Naive thymus-derived CD8-positive, alpha-beta T cell (primary cell): ENCODE measurements at regions not wholly inside any gene's neighbourhood (a gene's known extent, or its start where the extent isn't known, plus 50 kb on each side); places are given as distances from the start of the nearest gene placed in this dataset.
A peak's percentile ranks its signal among the peaks of the same experiment; 100 is the strongest.

ENCODE experiments used
- ATAC-seq, 2 donors: fragments of 150-1000 bp; cut with Tn5 transposase in 1 of 2; sonication (Bioruptor Pico), chemical (Tn5 transposase) in 1 of 2; 1 replicate in 1 of 2; 2 replicates in 1 of 2; pipeline ENCODE4 v1.10.0; 2021; ENCODE audit warnings: mild to moderate bottlenecking in 2 of 2, moderate library complexity in 2 of 2
- POLR2A ChIA-PET: fragments of 350-600 bp; sonication (Branson Sonifier 250); formaldehyde crosslinking; loops from one replicate; lab custom pipeline; 2021; ENCODE audit warnings: antibody characterized with exemption; lab: Charles Lee
- DNase-seq, 10 donors: peaks; one replicate each; pipeline versions ENCODE4 v3.0.0 to v3.0.0-alpha.2; 2020 to 2022
- H3K27ac Mint-ChIP-seq, 10 donors: one replicate each; pipeline ENCODE4 v1.8.0; 2020 to 2022; ENCODE audit warnings: mild to moderate bottlenecking in 10 of 10, mixed read lengths in 10 of 10, moderate library complexity in 4 of 10, inconsistent platforms in 1 of 10
- H3K27me3 Mint-ChIP-seq, 5 donors: one replicate each; pipeline ENCODE4 v1.8.0; 2021 to 2022; ENCODE audit warnings: mixed read lengths in 5 of 5
- H3K36me3 Mint-ChIP-seq, 3 donors: one replicate each; pipeline ENCODE4 v1.8.0; 2020 to 2022; ENCODE audit warnings: mixed read lengths in 3 of 3, mild to moderate bottlenecking in 2 of 3, inconsistent platforms in 1 of 3
- H3K4me1 Mint-ChIP-seq, 4 donors: one replicate each; pipeline ENCODE4 v1.8.0; 2021 to 2022; ENCODE audit warnings: mixed read lengths in 4 of 4
- H3K4me3 Mint-ChIP-seq, 10 donors: one replicate each; pipeline ENCODE4 v1.8.0; 2020 to 2022; ENCODE audit warnings: mild to moderate bottlenecking in 10 of 10, mixed read lengths in 10 of 10, moderate library complexity in 6 of 10, inconsistent platforms in 1 of 10
- H3K9me3 Mint-ChIP-seq, 9 donors: one replicate each; pipeline ENCODE4 v1.8.0; 2020 to 2022; ENCODE audit warnings: mixed read lengths in 9 of 9, mild to moderate bottlenecking in 3 of 9, inconsistent platforms in 1 of 9, moderate library complexity in 1 of 9

DNA sequence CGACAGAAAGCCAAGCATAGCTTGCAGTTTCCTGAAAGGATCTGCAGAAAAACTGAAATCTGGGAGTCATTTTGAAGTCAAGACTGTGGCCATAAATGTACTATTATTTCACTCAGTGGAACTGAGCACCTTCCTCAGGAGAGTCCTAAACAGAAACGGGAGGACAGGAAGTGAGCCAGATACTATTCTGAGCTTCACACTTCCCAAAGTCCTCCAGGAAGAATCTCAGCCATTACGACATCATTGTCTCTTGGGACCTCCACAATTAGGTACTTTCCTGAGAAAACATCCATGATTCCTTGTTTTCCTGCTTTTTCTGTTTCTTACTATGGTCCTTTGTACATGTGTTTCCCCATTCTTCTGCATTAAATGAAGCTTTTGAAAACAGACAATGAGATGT is 299.2 kb upstream of the USP25 start:
- Mint-ChIP-seq H3K27me3 (no peaks in the 10 kb centered on the region), H3K36me3 (peaks cover 0 to 8% (median 0%) of the 10 kb centered on the region in 3 donors), H3K27ac (no peak overlapping the region), H3K4me1 (peaks cover 0 to under 1% (median 0%) of the 10 kb centered on the region in 4 donors), H3K4me3 (no peak overlapping the region), H3K9me3 (peaks cover 0 to 5% (median 0%) of the 10 kb centered on the region in 9 donors)
- no peak for DNase-seq
- POLR2A ChIA-PET, result no interaction called here
- ATAC-seq, result no peak

DNA sequence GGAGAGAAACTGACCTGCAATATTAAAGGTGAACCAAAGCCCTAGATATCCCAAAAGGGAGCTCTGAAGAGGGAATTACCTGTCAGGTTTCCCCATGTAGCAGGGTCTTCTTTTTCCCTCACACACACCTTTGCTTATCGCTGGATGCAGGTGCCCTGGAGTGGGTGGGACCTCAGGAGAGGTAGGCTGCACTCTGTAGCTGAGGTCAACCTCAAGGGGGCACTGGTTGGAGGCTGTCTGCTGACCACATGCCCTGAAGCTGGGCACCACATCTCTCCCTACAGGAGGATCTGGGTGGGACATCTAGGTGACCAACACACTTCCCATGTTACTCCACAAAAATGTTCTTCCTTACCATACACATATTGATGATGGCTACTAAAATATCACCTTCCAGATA is 298.7 kb upstream of the USP25 start:
- H3K27me3 Mint-ChIP-seq, result no peaks in the 10 kb centered on the region
- ATAC-seq, result no peak
- no peaks in the 10 kb centered on the region for H3K4me1 Mint-ChIP-seq
- peaks cover 0 to 8% (median 0%) of the 10 kb centered on the region in 3 donors for H3K36me3 Mint-ChIP-seq
- peaks cover 0 to 5% (median 0%) of the 10 kb centered on the region in 9 donors for H3K9me3 Mint-ChIP-seq
- no peak for DNase-seq
- no peak overlapping the region for H3K27ac Mint-ChIP-seq
- POLR2A ChIA-PET, result no interaction called here
- no peak overlapping the region for H3K4me3 Mint-ChIP-seq

DNA sequence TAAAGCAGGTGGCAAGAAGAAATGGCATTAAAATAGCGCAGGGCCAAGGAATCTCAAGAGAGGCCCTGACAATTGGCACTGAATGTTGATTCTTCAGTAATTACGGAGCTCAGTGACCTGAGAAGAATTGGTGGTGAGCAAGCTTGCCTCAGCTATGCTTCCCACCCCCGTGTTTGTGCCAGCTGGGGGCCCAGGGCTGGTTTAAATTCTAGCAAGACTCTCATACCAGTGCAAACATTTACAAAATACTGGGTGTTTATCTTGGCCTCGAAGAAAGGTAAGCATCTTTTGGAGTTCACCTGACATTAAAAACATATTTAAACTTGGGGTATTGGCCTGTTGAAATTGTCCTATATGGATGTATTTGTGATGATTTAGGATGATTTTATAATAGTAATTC is 296.7 kb upstream of the USP25 start:
- Mint-ChIP-seq H3K4me1 (no peaks in the 10 kb centered on the region), H3K36me3 (peaks cover 0 to 8% (median 0%) of the 10 kb centered on the region in 3 donors), H3K27ac (no peak overlapping the region), H3K27me3 (no peaks in the 10 kb centered on the region), H3K4me3 (no peak overlapping the region), H3K9me3 (peaks cover 0 to 5% (median 0%) of the 10 kb centered on the region in 9 donors)
- DNase-seq, result no peak
- no peak for ATAC-seq
- POLR2A ChIA-PET, result no interaction called here

DNA sequence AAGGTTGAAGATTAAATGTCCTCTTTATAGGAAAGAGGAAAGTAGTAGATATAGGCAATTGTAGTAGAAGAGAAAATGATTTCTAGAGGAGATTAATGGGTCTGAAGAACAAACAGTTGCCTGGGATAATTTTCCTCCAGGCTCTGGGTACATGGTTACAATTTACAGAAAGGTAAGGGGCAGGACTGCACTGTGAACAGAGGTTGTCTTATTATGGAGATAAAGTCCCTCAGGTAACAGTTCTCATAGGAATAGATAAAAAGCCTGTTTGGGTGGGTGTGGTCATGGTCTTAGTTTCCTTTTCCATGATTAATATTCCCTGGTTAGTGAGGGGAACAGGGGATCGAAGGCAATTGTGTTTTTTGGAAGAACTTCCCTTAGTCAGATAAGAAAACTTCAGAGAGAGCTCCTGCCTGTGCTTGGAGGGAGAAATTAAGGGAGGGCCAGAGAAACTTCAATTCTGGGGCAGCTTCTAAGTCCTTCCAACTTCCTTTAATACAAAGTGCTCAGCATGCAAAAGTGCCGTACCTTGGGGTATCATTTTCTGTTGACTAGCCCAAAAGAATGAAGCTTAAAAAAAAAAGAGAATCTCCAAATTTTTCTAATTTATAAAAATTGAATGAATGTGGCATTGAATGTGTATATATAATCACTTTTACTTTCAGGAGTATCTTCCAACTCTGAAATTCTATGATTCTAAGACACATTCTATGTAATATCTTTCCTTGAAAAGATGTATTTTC is 295.4 kb upstream of the USP25 start:
- peaks cover 0 to 8% (median 0%) of the 10 kb centered on the region in 3 donors for H3K36me3 Mint-ChIP-seq
- DNase-seq (no peak), ATAC-seq (no peak)
- H3K4me3 Mint-ChIP-seq, result no peak overlapping the region
- peaks cover 0 to 5% (median 0%) of the 10 kb centered on the region in 9 donors for H3K9me3 Mint-ChIP-seq
- H3K4me1 Mint-ChIP-seq, result no peaks in the 10 kb centered on the region
- POLR2A ChIA-PET, result no interaction called here
- H3K27ac Mint-ChIP-seq, result no peak overlapping the region
- H3K27me3 Mint-ChIP-seq, result no peaks in the 10 kb centered on the region

DNA sequence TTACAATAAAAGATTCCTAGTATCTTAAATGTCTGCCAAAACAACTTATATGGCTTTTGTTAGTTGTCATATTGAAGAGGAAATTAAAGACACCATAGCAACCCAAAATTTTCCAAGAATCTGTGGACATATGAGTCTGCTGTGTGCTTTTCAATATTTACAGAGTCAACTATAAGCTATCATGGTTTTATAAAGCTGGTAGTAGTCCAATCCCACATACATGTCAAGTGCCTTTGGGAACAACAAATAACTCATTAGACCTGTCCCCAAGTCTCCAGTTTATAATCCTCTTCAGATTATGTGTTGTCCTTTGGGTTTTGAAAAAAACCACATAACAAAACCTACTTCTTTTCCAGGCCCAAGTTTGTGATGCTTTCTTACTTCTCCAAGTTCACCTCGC is 293.8 kb upstream of the USP25 start:
- POLR2A ChIA-PET, result no interaction called here
- Mint-ChIP-seq H3K36me3 (peaks cover 0 to 8% (median 0%) of the 10 kb centered on the region in 3 donors), H3K4me1 (peaks cover under 1 to 4% (median 3%) of the 10 kb centered on the region in 4 donors)

DNA sequence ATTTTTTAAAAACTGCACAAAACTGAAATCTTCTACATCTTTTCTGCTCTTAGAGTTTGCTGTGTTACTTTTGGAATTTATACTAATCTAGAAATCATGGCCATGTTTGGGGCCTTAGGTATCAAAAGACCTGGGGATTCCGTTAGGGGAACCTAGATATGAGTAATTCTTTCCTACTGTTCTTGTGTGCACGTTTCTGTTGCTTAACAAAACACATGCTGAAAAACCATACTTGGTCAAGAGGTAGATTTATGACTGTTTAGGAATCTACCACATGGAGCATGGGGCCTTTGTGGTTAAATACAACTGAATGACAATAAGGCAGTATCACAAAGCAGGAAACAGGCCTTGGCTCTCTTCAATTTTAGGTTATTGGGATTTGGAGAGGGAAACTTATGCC is 291.9 kb upstream of the USP25 start:
- DNase-seq, result no peak
- Mint-ChIP-seq H3K27ac (no peak overlapping the region), H3K9me3 (peaks cover 0 to 5% (median 0%) of the 10 kb centered on the region in 9 donors), H3K36me3 (peaks cover 0 to 8% (median 0%) of the 10 kb centered on the region in 3 donors), H3K27me3 (no peaks in the 10 kb centered on the region), H3K4me1 (peaks cover 2 to 7% (median 4%) of the 10 kb centered on the region in 4 donors), H3K4me3 (no peak overlapping the region)
- ATAC-seq, result no peak
- POLR2A ChIA-PET, result no interaction called here

More for the DNA sequence above, 293.8 kb upstream of the USP25 start:
- Mint-ChIP-seq H3K27ac (peak overlapping the region in 1 of 10 donors; percentile 2), H3K9me3 (peaks cover 0 to 5% (median 0%) of the 10 kb centered on the region in 9 donors), H3K27me3 (no peaks in the 10 kb centered on the region), H3K4me3 (no peak overlapping the region)
- ATAC-seq (no peak), DNase-seq (no peak)

DNA sequence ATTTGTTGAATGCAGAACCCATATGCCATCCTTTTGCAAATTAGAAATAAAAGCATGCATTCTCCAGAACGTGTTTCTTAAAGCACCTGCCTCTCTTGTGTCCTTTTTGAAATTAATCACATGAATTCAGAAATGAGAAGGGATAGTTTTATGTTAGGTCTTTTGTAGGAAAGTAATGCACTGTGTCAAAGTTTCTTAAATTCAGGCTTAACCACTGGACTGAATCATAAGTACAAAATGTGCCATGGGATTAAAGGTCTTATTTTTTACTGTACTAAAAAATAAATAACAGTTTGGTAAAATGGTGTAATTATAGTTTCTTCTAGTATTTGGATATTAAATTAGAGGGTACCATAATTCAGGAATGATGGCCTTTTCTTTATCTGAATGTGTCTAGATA is 290.1 kb upstream of the USP25 start:
- Mint-ChIP-seq H3K27me3 (no peaks in the 10 kb centered on the region), H3K36me3 (no peaks in the 10 kb centered on the region), H3K9me3 (no peaks in the 10 kb centered on the region), H3K4me1 (peaks cover 2 to 13% (median 5%) of the 10 kb centered on the region in 4 donors), H3K27ac (no peak overlapping the region), H3K4me3 (no peak overlapping the region)
- ATAC-seq (no peak), DNase-seq (no peak)
- POLR2A ChIA-PET, result no interaction called here

DNA sequence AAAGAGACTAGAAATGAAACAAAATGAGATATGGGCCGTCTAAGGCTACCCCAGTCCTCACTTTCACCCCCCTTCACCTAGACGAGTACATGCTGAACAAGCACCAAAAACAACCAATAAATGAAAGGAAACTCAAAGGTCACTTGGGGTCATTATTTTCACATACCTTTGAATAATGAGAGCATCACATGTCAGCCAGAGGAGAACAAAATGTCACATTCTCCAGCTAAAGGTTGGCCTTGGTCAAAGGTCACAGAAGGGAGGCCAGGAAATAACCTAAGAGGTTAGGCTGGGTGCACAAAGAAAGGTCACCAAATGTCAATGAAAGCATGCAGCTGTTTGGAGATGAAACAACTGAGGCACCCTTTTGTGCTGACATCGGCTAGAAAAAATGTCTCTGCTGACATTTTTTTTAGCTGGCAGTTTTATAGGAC is 288.7 kb upstream of the USP25 start:
- peaks cover 2 to 21% (median 5%) of the 10 kb centered on the region in 4 donors for H3K4me1 Mint-ChIP-seq
- no peaks in the 10 kb centered on the region for H3K9me3 Mint-ChIP-seq
- no peaks in the 10 kb centered on the region for H3K27me3 Mint-ChIP-seq
- DNase-seq (no peak), ATAC-seq (no peak)
- no peak overlapping the region for H3K4me3 Mint-ChIP-seq
- no peaks in the 10 kb centered on the region for H3K36me3 Mint-ChIP-seq
- H3K27ac Mint-ChIP-seq, result no peak overlapping the region
- POLR2A ChIA-PET, result no interaction called here

DNA sequence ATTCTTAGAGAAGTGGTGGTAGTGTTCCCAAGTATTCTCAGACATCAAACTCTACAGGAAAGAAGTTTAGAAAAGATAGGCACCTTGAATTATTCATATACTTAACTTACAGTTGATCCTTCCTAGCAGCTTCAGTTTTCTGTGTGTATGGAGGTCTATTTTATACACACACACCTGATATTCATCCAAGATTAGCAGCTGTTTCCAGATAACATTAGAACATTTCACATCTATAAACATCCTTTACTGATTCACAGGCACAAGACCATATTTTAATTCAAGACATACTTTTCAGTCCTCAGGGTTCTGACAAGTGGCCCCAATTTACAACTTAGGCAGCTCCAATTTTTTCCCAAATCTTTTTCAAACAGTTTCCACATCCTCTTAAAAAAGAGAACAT is 287.8 kb upstream of the USP25 start:
- no peak for ATAC-seq
- no peak overlapping the region for H3K4me3 Mint-ChIP-seq

DNA sequence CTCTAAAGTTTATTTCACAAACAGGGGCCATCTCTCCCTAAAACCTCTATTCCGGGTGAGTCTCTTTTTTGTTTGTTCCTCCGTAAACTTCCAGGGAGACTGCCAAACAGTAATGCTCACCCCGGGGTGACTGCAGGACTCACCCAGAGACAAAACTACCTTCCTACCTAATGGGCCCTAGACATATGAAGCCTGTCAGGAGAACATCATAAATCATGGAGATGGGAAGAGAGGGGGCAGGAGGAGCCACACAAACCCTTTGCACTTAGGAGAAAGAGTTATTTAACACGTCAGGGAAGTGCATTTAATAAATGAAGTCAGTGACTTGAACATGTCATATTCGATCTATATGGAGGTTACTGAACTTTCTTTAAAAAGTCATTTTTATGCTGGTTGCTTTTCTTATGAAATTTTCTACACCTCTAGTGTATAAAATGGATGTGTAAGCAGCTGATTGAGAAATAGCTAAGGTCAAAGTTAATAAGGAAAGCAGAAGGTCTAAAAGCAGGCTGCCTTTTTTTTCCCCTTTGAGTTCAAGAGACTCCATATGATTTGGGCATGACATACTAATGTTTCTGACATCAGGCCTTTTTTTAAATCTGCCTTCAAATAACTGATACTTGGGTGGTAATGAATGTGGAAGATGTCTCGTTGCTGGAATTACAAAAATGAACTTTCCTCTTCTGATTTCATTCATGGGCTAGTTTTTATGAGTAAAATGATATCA is 286.9 kb upstream of the USP25 start:
- H3K27me3 Mint-ChIP-seq, result no peaks in the 10 kb centered on the region
- H3K4me3 Mint-ChIP-seq, result no peak overlapping the region
- DNase-seq, result no peak
- H3K4me1 Mint-ChIP-seq, result peaks cover 2 to 21% (median 5%) of the 10 kb centered on the region in 4 donors
- no peak overlapping the region for H3K27ac Mint-ChIP-seq
- ATAC-seq, result no peak
- H3K36me3 Mint-ChIP-seq, result no peaks in the 10 kb centered on the region
- H3K9me3 Mint-ChIP-seq, result peaks cover 0 to 5% (median 0%) of the 10 kb centered on the region in 9 donors
- POLR2A ChIA-PET, result no interaction called here

More for the DNA sequence above, 287.8 kb upstream of the USP25 start:
- Mint-ChIP-seq H3K4me1 (peaks cover 2 to 21% (median 5%) of the 10 kb centered on the region in 4 donors), H3K27me3 (no peaks in the 10 kb centered on the region), H3K36me3 (no peaks in the 10 kb centered on the region), H3K9me3 (peaks cover 0 to 3% (median 0%) of the 10 kb centered on the region in 9 donors), H3K27ac (no peak overlapping the region)
- no peak for DNase-seq
- POLR2A ChIA-PET, result no interaction called here

DNA sequence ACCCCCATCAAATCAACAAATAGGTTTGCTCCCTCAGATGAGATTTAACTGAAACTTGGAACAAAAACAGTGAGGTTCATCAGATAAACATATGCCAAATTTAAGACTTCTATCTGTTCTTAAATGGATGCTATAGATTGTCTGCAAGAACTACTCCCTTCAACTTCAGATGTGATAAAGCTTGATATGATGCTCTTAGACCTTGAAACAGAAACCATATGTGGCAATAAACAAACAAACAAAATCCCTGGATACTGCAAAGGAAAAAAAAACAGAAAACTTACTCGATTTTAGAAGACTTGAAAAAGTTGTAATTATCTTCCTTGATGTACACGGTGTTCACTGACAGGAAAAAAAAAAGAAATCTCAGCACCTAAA is 286.1 kb upstream of the USP25 start:
- no peak for DNase-seq
- H3K36me3 Mint-ChIP-seq, result peaks cover 0 to 4% (median 0%) of the 10 kb centered on the region in 3 donors
- ATAC-seq, result no peak
- POLR2A ChIA-PET, result no interaction called here
- no peaks in the 10 kb centered on the region for H3K27me3 Mint-ChIP-seq
- H3K27ac Mint-ChIP-seq, result no peak overlapping the region
- H3K4me3 Mint-ChIP-seq, result no peak overlapping the region
- H3K4me1 Mint-ChIP-seq, result peaks cover 2 to 21% (median 5%) of the 10 kb centered on the region in 4 donors
- peaks cover 0 to 11% (median 6%) of the 10 kb centered on the region in 9 donors for H3K9me3 Mint-ChIP-seq

DNA sequence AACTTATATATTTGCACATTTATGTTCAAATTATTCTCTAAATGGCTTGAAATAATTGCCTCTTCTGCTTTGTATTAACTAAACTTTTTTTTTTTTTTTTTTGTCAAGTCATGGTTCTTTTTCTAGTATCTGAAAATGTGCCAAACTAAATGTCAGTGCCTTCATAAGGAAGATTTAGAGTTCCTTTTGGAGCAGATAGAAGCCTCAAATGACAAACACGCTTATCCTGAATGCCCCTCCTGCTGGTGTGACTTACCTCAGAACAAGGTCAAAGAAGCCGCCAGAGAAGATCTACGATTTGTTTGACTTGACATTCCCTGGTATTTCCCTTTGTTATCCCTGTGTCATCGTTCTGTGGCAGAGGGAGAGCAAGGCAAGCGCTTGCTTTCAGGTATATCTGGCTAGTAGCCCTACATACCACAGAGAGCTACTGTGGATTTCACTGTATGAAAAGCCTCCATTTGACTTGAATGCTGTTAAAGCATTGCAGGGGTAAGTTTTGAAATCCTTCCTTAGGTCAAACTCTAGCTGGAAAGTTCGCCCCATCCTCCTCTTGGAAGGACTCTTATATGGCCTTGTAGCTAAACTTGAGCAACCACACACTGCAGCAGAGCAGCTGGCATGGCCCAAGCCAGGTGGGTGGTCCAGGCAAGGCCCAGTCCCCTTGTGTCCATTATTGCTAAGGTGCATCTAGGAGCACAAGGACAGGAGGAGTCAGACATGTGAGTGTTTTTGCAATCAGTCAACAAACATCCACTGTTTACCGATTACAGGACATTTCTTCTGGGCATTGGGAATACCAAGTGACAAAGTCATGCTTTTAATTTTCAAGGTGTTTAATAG is 285.4 kb upstream of the USP25 start:
- H3K4me3 Mint-ChIP-seq, result no peak overlapping the region
- peaks cover 2 to 21% (median 5%) of the 10 kb centered on the region in 4 donors for H3K4me1 Mint-ChIP-seq
- POLR2A ChIA-PET, result no interaction called here
- no peaks in the 10 kb centered on the region for H3K27me3 Mint-ChIP-seq
- H3K36me3 Mint-ChIP-seq, result peaks cover 0 to 9% (median 0%) of the 10 kb centered on the region in 3 donors
- no peak overlapping the region for H3K27ac Mint-ChIP-seq
- H3K9me3 Mint-ChIP-seq, result peaks cover 1 to 17% (median 12%) of the 10 kb centered on the region in 9 donors
- ATAC-seq, result no peak
- DNase-seq, result no peak
